ENCODE measurements at regions not wholly inside any gene's neighbourhood (a gene's known extent, or its start where the extent isn't known, plus 50 kb on each side); places are given as distances from the start of the nearest gene placed in this dataset.
A peak's percentile ranks its signal among the peaks of the same experiment; 100 is the strongest.
"Not testable (repeated sequence)": the region's sequence is repeated elsewhere in the genome, so short reads cannot be mapped to it uniquely, and the experiment has no call there.

- Histone ChIP-seq H3K9me3 (no peaks in the 10 kb centered on the region), H3K4me1 (peaks cover 7 to 45% (median 15%) of the 10 kb centered on the region in 4 donors), H3K27me3 (no peaks in the 10 kb centered on the region), H3K27ac (peak overlapping the region; percentile 93 to 98 (median 96)), H3K36me3 (no peaks in the 10 kb centered on the region), H3K4me3 (peak overlapping the region; percentile 45 to 57 (median 50))
- in situ Hi-C loops (cut with MboI; ENCODE audit: low pct_ligation_motif_present in 1 of 4, low pct_unique_long_range_greater_than_20kb in 1 of 4, low sequenced_read_pairs in 3 of 4) (loop anchor here in 3 of 4 donors (25.0 kb wide), 7 partner anchors 809 to 1109 kb away; a partner anchor contains a TSS), intact Hi-C loops (cut with DNase I; ENCODE audit: low total_unique reads) (no loop called here)
- 0% methylated on average over 18 to 25 of the region's 25 CpGs for WGBS, 2 donors (ENCODE audit: low coverage in 1 of 2)
- peak; percentile 74 to 91 (median 85) for TF ChIP-seq POLR2AphosphoS5 (IDR thresholded peaks at IDR 0.05)
- TF ChIP-seq POLR2A (IDR thresholded peaks at IDR 0.05): peak; percentile 17
- no peak for TF ChIP-seq CTCF (IDR thresholded peaks at IDR 0.05)
- TF ChIP-seq EP300 (IDR thresholded peaks at IDR 0.05; ENCODE audit: low read depth): no peak
- DNase-seq: peak; percentile 80
Measured at GRCh38 chr6:27145731-27146455, 101.6 kb upstream of the PRSS16 start.

- peaks cover 7 to 40% (median 14%) of the 10 kb centered on the region in 4 donors for H3K4me1 ChIP-seq
- H3K27me3 ChIP-seq; DNase-seq; H3K36me3 ChIP-seq; intact Hi-C loops (cut with DNase I; ENCODE audit: low total_unique reads); H3K9me3 ChIP-seq: not testable (repeated sequence)
- in situ Hi-C loops (cut with MboI; ENCODE audit: low pct_ligation_motif_present in 1 of 4, low pct_unique_long_range_greater_than_20kb in 1 of 4, low sequenced_read_pairs in 3 of 4): loop anchor here in 3 of 4 donors (25.0 kb wide), 7 partner anchors 809 to 1109 kb away; a partner anchor contains a TSS
- WGBS, 2 donors (ENCODE audit: low coverage in 1 of 2): 4% methylated on average over 23 of the region's 23 CpGs; no CpG with 5 or more reads in 1 of the 2 donors
- H3K4me3 ChIP-seq: peak overlapping the region; percentile 45 to 57 (median 50)
- peak overlapping the region; percentile 93 to 98 (median 96) for H3K27ac ChIP-seq
Measured at GRCh38 chr6:27146456-27146705, 101.1 kb upstream of the PRSS16 start.

GRCh38 chr6:27146706-27147505 lies 100.6 kb upstream of the PRSS16 start:
- Histone ChIP-seq H3K9me3 (no peaks in the 10 kb centered on the region), H3K4me1 (peaks cover 7 to 34% (median 13%) of the 10 kb centered on the region in 4 donors), H3K4me3 (peak overlapping the region; percentile 48 to 57 (median 50)), H3K27me3 (no peaks in the 10 kb centered on the region), H3K36me3 (no peaks in the 10 kb centered on the region), H3K27ac (peak overlapping the region; percentile 93 to 98 (median 96))
- in situ Hi-C loops (cut with MboI; ENCODE audit: low pct_ligation_motif_present in 1 of 4, low pct_unique_long_range_greater_than_20kb in 1 of 4, low sequenced_read_pairs in 3 of 4): loop anchor here in 3 of 4 donors (25.0 kb wide), 7 partner anchors 810 to 1110 kb away; a partner anchor contains a TSS
- TF ChIP-seq POLR2A (IDR thresholded peaks at IDR 0.05) (peak; percentile 100), EP300 (IDR thresholded peaks at IDR 0.05; ENCODE audit: low read depth) (no peak), CTCF (IDR thresholded peaks at IDR 0.05) (peak in 1 of 5 experiments; percentile 15), POLR2AphosphoS5 (IDR thresholded peaks at IDR 0.05) (peak; percentile 100)
- intact Hi-C loops (cut with DNase I; ENCODE audit: low total_unique reads): no loop called here
- peak; percentile 88 for DNase-seq
- 0 to 2% methylated on average over 2 to 51 of the region's 51 CpGs for WGBS, 2 donors (ENCODE audit: low coverage in 1 of 2)

- H3K27ac ChIP-seq: no peak overlapping the region
- no peak overlapping the region for H3K4me3 ChIP-seq
- H3K9me3 ChIP-seq: no peaks in the 10 kb centered on the region
- no peaks in the 10 kb centered on the region for H3K36me3 ChIP-seq
- no peaks in the 10 kb centered on the region for H3K27me3 ChIP-seq
- 85 to 100% methylated on average over 1 to 2 of the region's 2 CpGs for whole genome bisulfite sequencing, 2 donors (ENCODE audit: low coverage in 1 of 2)
- peaks cover 7 to 26% (median 13%) of the 10 kb centered on the region in 4 donors for H3K4me1 ChIP-seq
- in situ Hi-C loops (cut with MboI; ENCODE audit: low pct_ligation_motif_present in 1 of 4, low pct_unique_long_range_greater_than_20kb in 1 of 4, low sequenced_read_pairs in 3 of 4) (loop anchor here in 3 of 4 donors (25.0 kb wide), 7 partner anchors 811 to 1111 kb away; a partner anchor contains a TSS), intact Hi-C loops (cut with DNase I; ENCODE audit: low total_unique reads) (no loop called here)
- TF ChIP-seq CTCF (IDR thresholded peaks at IDR 0.05): no peak
- no peak for TF ChIP-seq POLR2AphosphoS5 (IDR thresholded peaks at IDR 0.05)
- TF ChIP-seq POLR2A (IDR thresholded peaks at IDR 0.05): no peak
- no peak for TF ChIP-seq EP300 (IDR thresholded peaks at IDR 0.05; ENCODE audit: low read depth)
- DNase-seq: no peak
Measured at GRCh38 chr6:27148404-27148795, 99.1 kb upstream of the PRSS16 start.

Measured in transverse colon (tissue), 4 donors.